Calu3 (cell line): ENCODE measurements at regions not wholly inside any gene's neighbourhood (a gene's known extent, or its start where the extent isn't known, plus 50 kb on each side); places are given as distances from the start of the nearest gene placed in this dataset.

Source experiments
- BruUV-seq: library from RNA; stranded (reverse); fragments of 400-500 nt; replicated peaks from 2 replicates; lab custom pipeline; 2021; lab: Mats Ljungman, UMichigan
- CTCF ChIA-PET: fragments of 300-600 bp; sonication (Branson Sonifier 250); formaldehyde crosslinking; loops from one replicate; lab custom pipeline; 2022; ENCODE audit warnings: antibody characterized with exemption; lab: Charles Lee
- DNase-seq: peaks from one replicate; pipeline ENCODE4 v3.0.0; 2022
- H3K27ac Mint-ChIP-seq: one replicate; pipeline ENCODE4 v1.8.0; 2022; ENCODE audit warnings: mixed read lengths; ENCODE audit not compliant: unreplicated experiment
- H3K27me3 Mint-ChIP-seq: one replicate; pipeline ENCODE4 v1.8.0; 2022; ENCODE audit warnings: mixed read lengths; ENCODE audit not compliant: unreplicated experiment
- H3K36me3 Mint-ChIP-seq: one replicate; pipeline ENCODE4 v1.8.0; 2022; ENCODE audit warnings: mild to moderate bottlenecking, moderate library complexity, mixed read lengths; ENCODE audit not compliant: insufficient read depth, unreplicated experiment
- H3K4me1 Mint-ChIP-seq: one replicate; pipeline ENCODE4 v1.8.0; 2022; ENCODE audit warnings: mild to moderate bottlenecking, low read depth, mixed read lengths; ENCODE audit not compliant: unreplicated experiment
- H3K4me3 Mint-ChIP-seq: one replicate; pipeline ENCODE4 v1.8.0; 2022; ENCODE audit warnings: mild to moderate bottlenecking, low read depth, moderate library complexity, mixed read lengths; ENCODE audit not compliant: unreplicated experiment
- H3K9me3 Mint-ChIP-seq: one replicate; pipeline ENCODE4 v1.8.0; 2022; ENCODE audit warnings: low read depth, mixed read lengths; ENCODE audit not compliant: unreplicated experiment
- intact Hi-C: fragments of 100-400 bp; cut with micrococcal nuclease; formaldehyde crosslinking; loops from one replicate; pipeline ENCODE4 v1.10.0; 2022; ENCODE audit not compliant: unreplicated experiment
- TF ChIP-seq, protein P1 (sequence below): fragments of 200-600 bp; IDR thresholded peaks from one replicate; pipeline ENCODE4 v1.8.0; 2022; ENCODE audit warnings: antibody characterized with exemption; ENCODE audit not compliant: unreplicated experiment

DNA sequence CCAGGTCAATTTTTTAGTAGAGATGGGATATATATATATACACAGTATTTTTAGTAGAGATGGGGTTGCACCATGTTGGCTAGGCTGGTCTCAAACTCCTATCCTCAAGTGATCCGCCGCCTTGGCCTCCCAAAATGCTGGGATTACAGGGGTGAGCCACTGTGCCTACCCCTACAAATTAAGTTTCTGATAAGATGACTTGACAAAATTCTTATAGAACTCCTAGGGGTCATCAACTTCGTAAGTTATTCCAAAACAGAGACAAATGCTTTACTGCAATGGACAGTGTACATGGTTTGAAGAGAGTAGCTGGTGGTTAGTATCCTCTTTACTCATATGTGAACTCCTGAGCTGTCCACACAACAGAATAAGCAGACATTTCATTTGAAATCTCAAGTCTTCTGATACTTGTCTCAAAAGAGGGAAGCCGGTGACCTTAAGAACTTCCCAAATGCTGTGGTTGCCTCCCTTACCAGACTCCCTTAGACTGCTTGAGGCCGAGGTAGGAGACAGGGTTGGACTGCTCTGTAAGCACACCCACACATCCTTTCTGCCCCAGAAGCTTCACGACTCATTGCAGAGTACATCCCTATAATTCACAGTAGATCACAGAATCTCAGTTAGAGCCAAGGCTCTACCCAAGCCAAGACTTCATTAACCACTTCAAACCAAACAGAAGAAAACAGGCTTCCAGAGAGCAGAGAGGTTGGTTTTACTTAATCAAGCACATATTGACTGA lies 244.1 kb upstream of the IRF2BP2 start:
- no TSS peak for BruUV-seq
- Mint-ChIP-seq H3K9me3 (no peaks in the 10 kb centered on the region), H3K4me1 (peaks cover 15% of the 10 kb centered on the region), H3K27me3 (no peaks in the 10 kb centered on the region), H3K27ac (no peak overlapping the region), H3K36me3 (no peaks in the 10 kb centered on the region), H3K4me3 (no peak overlapping the region)
- intact Hi-C loops, result no loop called here
- TF ChIP-seq, protein P1, sequence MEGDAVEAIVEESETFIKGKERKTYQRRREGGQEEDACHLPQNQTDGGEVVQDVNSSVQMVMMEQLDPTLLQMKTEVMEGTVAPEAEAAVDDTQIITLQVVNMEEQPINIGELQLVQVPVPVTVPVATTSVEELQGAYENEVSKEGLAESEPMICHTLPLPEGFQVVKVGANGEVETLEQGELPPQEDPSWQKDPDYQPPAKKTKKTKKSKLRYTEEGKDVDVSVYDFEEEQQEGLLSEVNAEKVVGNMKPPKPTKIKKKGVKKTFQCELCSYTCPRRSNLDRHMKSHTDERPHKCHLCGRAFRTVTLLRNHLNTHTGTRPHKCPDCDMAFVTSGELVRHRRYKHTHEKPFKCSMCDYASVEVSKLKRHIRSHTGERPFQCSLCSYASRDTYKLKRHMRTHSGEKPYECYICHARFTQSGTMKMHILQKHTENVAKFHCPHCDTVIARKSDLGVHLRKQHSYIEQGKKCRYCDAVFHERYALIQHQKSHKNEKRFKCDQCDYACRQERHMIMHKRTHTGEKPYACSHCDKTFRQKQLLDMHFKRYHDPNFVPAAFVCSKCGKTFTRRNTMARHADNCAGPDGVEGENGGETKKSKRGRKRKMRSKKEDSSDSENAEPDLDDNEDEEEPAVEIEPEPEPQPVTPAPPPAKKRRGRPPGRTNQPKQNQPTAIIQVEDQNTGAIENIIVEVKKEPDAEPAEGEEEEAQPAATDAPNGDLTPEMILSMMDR, result no peak
- CTCF ChIA-PET, result interaction anchor here (1.0 kb wide), 1 partner anchor 9 kb away, joined by 4 read pairs; no protein-coding TSS in a partner anchor
- no peak for DNase-seq

DNA sequence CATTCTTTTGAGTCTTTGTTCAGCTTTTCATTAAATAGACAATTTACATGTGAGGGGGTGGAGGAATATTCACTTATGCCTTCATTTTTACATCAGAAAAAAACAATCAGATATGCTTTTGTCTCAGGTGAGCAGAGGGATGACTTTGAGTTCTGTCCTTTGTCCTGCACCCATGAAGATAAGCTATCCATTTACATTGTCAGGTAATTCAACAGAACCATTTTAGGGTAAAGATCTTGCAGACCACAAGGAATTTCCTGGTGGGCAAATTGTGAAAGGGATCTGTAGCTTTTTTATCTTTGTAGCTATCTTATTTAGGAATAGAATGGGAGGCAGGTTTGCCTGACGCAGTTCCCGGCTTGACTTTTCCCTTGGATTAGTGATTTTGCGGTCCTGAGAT lies 242.7 kb upstream of the IRF2BP2 start:
- H3K4me1 Mint-ChIP-seq, result peaks cover 17% of the 10 kb centered on the region
- CTCF ChIA-PET, result interaction anchor here (0.5 to 0.6 kb wide), 2 partner anchors 144 to 1072 kb away, joined by 3 read pairs; no protein-coding TSS in a partner anchor
- DNase-seq, result no peak
- H3K27me3 Mint-ChIP-seq, result no peaks in the 10 kb centered on the region
- no peaks in the 10 kb centered on the region for H3K9me3 Mint-ChIP-seq
- H3K36me3 Mint-ChIP-seq, result no peaks in the 10 kb centered on the region
- no peak overlapping the region for H3K27ac Mint-ChIP-seq
- intact Hi-C loops, result no loop called here
- TF ChIP-seq, protein P1, result no peak
- no TSS peak for BruUV-seq
- no peak overlapping the region for H3K4me3 Mint-ChIP-seq

GRCh38 chr1:234851450-234852438 lies 241.8 kb upstream of the IRF2BP2 start:
- intact Hi-C loops, result no loop called here
- TF ChIP-seq, protein P1, result no peak
- no peak for DNase-seq
- H3K27me3 Mint-ChIP-seq, result no peaks in the 10 kb centered on the region
- no peak overlapping the region for H3K27ac Mint-ChIP-seq
- no peak overlapping the region for H3K4me3 Mint-ChIP-seq
- no peaks in the 10 kb centered on the region for H3K36me3 Mint-ChIP-seq
- CTCF ChIA-PET, result interaction anchor here (0.5 kb wide), 1 partner anchor 1073 kb away, joined by 3 read pairs; no protein-coding TSS in a partner anchor
- BruUV-seq, result no TSS peak
- H3K4me1 Mint-ChIP-seq, result peaks cover 17% of the 10 kb centered on the region
- H3K9me3 Mint-ChIP-seq, result no peaks in the 10 kb centered on the region

GRCh38 chr1:234849832-234850231 lies 239.9 kb upstream of the IRF2BP2 start:
- no TSS peak for BruUV-seq
- CTCF ChIA-PET, result no interaction called here
- Mint-ChIP-seq H3K9me3 (peaks cover 5% of the 10 kb centered on the region), H3K36me3 (no peaks in the 10 kb centered on the region), H3K4me3 (no peak overlapping the region), H3K27me3 (no peaks in the 10 kb centered on the region), H3K4me1 (peaks cover 30% of the 10 kb centered on the region), H3K27ac (no peak overlapping the region)
- TF ChIP-seq, protein P1, result no peak
- no peak for DNase-seq
- intact Hi-C loops, result no loop called here
